HEK293T (cell line): ENCODE measurements at regions not wholly inside any gene's neighbourhood (a gene's known extent, or its start where the extent isn't known, plus 50 kb on each side); places are given as distances from the start of the nearest gene placed in this dataset.

ENCODE experiments used
- BHLHE40 ChIP-seq: fragments of 450-650 bp; IDR thresholded peaks from 2 replicates; pipeline ENCODE4 v1.6.1; 2016; ENCODE audit warnings: mild to moderate bottlenecking, moderate library complexity, borderline replicate concordance
- CTBP1 ChIP-seq: fragments of 450-650 bp; IDR thresholded peaks from 2 replicates; pipeline ENCODE4 v1.6.1; 2016; ENCODE audit warnings: borderline replicate concordance
- FOXA1 ChIP-seq: fragments of 450-650 bp; IDR thresholded peaks from 2 replicates; pipeline ENCODE4 v1.6.1; 2016; ENCODE audit warnings: mild to moderate bottlenecking
- FOXK2 ChIP-seq: fragments of 450-650 bp; IDR thresholded peaks from 2 replicates; pipeline ENCODE4 v1.6.1; 2016; ENCODE audit warnings: mild to moderate bottlenecking
- L3MBTL2 ChIP-seq: fragments of 450-650 bp; conservative IDR thresholded peaks from 2 replicates; pipeline ENCODE4 v1.6.1; 2016; ENCODE audit warnings: mild to moderate bottlenecking
- LEF1 ChIP-seq: fragments of 450-650 bp; IDR thresholded peaks from 2 replicates; pipeline ENCODE4 v1.6.1; 2017; ENCODE audit warnings: mild to moderate bottlenecking, borderline replicate concordance
- TARDBP ChIP-seq: fragments of 450-650 bp; IDR thresholded peaks from 2 replicates; pipeline ENCODE4 v1.6.1; 2016

DNA sequence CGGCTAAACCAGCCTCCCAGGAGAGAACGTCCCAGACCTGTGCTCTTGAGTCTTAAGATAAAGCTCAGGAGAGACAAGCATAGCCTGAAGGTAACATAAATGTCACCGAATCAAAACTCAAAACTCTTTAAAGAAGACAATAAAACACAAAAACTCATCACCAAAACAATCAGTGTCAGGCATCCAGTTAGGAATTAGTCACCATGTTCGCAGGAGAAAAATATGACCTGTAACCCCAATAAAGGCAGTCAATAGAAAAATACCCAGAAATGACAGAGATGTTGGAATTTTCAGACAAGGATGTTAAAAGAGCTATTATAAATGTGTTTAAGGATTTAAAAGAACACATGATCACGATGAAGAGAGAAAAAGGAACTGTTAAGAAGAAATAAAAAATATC, 352.4 kb downstream of the BRD1 start:
- TF ChIP-seq CTBP1 (no peak), TARDBP (no peak), L3MBTL2 (no peak), FOXA1 (no peak), LEF1 (no peak), FOXK2 (no peak), BHLHE40 (no peak)
